SK-N-MC (cell line): ENCODE measurements at regions not wholly inside any gene's neighbourhood (a gene's known extent, or its start where the extent isn't known, plus 50 kb on each side); places are given as distances from the start of the nearest gene placed in this dataset.

Experiments
- EZH2 ChIP-seq: fragments of 200-600 bp; sonication (generic); IDR thresholded peaks from one replicate; pipeline ENCODE4 v1.6.1; 2017; ENCODE audit warnings: antibody characterized with exemption
- POLR2AphosphoS5 ChIP-seq: IDR thresholded peaks from 2 replicates; pipeline ENCODE4 v1.6.1; 2012; ENCODE audit warnings: mild to moderate bottlenecking, low read depth, low read length, borderline replicate concordance

DNA sequence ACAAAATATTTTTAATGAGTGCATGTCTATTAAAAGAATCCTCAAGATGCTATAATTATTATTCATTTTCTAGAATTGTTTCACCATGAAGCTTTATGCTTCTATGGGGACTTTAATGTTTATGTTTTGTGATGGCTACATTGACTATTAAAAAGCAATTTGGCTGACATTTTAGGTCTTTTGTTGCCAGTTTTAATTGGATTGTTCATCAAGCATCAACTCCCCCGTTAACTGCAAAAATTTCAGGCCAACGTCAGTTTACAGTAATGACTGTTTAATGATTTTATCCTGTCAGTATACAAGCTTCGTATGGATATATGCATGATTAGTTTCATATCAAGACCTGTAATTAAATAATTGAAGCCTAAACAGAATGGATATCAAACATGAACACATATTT is 422.8 kb downstream of the SH2D1A start:
- TF ChIP-seq POLR2AphosphoS5 (no peak), EZH2 (no peak)
